ENCODE measurements at regions not wholly inside any gene's neighbourhood (a gene's known extent, or its start where the extent isn't known, plus 50 kb on each side); places are given as distances from the start of the nearest gene placed in this dataset.

GRCh38 chr4:3387943-3388361 lies 53.8 kb upstream of the HGFAC start:
- TF ChIP-seq, protein P1, sequence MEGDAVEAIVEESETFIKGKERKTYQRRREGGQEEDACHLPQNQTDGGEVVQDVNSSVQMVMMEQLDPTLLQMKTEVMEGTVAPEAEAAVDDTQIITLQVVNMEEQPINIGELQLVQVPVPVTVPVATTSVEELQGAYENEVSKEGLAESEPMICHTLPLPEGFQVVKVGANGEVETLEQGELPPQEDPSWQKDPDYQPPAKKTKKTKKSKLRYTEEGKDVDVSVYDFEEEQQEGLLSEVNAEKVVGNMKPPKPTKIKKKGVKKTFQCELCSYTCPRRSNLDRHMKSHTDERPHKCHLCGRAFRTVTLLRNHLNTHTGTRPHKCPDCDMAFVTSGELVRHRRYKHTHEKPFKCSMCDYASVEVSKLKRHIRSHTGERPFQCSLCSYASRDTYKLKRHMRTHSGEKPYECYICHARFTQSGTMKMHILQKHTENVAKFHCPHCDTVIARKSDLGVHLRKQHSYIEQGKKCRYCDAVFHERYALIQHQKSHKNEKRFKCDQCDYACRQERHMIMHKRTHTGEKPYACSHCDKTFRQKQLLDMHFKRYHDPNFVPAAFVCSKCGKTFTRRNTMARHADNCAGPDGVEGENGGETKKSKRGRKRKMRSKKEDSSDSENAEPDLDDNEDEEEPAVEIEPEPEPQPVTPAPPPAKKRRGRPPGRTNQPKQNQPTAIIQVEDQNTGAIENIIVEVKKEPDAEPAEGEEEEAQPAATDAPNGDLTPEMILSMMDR (IDR thresholded peaks at IDR 0.05; ENCODE audit: extremely low read depth in 1 of 2, insufficient read depth in 1 of 2, low read depth in 1 of 2, low read length in 2 of 2): no peak
- no peak for TF ChIP-seq MAX (IDR thresholded peaks at IDR 0.05; ENCODE audit: insufficient read depth, insufficient read length)
